ENCODE measurements at regions not wholly inside any gene's neighbourhood (a gene's known extent, or its start where the extent isn't known, plus 50 kb on each side); places are given as distances from the start of the nearest gene placed in this dataset.

DNA sequence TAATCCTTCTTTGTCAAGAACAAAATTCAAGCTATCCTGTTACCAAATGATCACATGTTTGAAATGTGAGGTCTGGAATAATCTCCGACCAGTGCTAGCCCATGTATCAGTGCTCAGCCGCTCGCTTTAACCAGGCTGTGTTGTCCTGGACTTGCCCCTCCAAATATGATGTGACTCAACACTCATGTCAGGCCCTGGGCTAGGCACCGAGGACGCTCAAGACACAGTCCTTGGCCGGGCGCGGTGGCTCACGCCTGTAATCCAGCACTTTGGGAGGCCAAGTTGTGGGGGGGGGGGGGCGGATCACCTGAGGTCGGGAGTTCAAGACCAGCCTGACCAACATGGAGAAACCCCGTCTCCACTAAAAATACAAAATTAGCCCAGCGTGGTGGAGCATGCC is 54.1 kb upstream of the WNT7B start:
- no TSS peak for BruUV-seq (replicated peaks)
- peaks cover 18% of the 10 kb centered on the region for H3K27me3 ChIP-seq (ENCODE audit: insufficient read depth, low read depth)
- no peak overlapping the region for H3K4me2 ChIP-seq
- peaks cover 15% of the 10 kb centered on the region for H3F3A ChIP-seq (ENCODE audit: insufficient read depth, low read depth)
- no peaks in the 10 kb centered on the region for H3K79me2 ChIP-seq (ENCODE audit: low read depth)
- ChIA-PET POLR2A (ENCODE audit: unreplicated experiment) (interaction anchor here (0.6 kb wide), 1 partner anchor 16 kb away, joined by 5 read pairs; no protein-coding TSS in a partner anchor), CTCF (no interaction called here)
- no peak overlapping the region for H2AFZ ChIP-seq
- DNase-seq = no peak
- H3K4me3 ChIP-seq = no peak overlapping the region
- H3K4me1 ChIP-seq (replicated peaks; ENCODE audit: insufficient read depth) = peaks cover 16% of the 10 kb centered on the region; the same call in 1 of the 2 replicates
- H3K9me3 ChIP-seq (ENCODE audit: insufficient read depth, low read depth) = no peaks in the 10 kb centered on the region
- no peak for TF ChIP-seq EZH2 (IDR thresholded peaks at IDR 0.05; ENCODE audit: low read depth)
- TF ChIP-seq, protein P1, sequence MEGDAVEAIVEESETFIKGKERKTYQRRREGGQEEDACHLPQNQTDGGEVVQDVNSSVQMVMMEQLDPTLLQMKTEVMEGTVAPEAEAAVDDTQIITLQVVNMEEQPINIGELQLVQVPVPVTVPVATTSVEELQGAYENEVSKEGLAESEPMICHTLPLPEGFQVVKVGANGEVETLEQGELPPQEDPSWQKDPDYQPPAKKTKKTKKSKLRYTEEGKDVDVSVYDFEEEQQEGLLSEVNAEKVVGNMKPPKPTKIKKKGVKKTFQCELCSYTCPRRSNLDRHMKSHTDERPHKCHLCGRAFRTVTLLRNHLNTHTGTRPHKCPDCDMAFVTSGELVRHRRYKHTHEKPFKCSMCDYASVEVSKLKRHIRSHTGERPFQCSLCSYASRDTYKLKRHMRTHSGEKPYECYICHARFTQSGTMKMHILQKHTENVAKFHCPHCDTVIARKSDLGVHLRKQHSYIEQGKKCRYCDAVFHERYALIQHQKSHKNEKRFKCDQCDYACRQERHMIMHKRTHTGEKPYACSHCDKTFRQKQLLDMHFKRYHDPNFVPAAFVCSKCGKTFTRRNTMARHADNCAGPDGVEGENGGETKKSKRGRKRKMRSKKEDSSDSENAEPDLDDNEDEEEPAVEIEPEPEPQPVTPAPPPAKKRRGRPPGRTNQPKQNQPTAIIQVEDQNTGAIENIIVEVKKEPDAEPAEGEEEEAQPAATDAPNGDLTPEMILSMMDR (conservative IDR thresholded peaks at IDR 0.05) = no peak
- H3K9me2 ChIP-seq (ENCODE audit: insufficient read depth) = no peaks in the 10 kb centered on the region
- no peak overlapping the region for H3K27ac ChIP-seq
- intact Hi-C loops (cut with micrococcal nuclease; ENCODE audit: unreplicated experiment) = no loop called here
- H3K36me3 ChIP-seq (ENCODE audit: low read depth) = no peaks in the 10 kb centered on the region
- H4K20me1 ChIP-seq (ENCODE audit: insufficient read depth) = no peaks in the 10 kb centered on the region

DNA sequence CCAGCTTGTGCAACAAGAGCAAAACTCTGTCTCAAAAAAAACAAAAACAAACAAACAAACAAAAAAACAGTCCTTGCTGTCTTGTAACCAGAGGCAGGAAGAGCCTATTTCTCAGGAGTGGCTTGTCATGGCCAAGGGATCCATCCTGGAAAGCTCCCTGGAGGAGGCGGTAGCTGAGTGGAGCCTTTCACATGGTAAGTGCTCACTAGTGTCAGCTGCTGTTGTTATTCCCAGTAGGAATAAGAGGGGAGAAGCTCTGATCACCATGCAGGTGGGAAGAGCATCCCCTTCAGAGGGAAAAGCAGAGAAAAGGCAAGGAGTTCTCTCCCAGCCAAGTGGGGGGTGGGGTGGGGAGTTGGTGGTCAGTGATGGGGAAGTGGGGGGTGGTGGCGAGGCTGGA is 54.6 kb upstream of the WNT7B start:
- no peak overlapping the region for H3K4me2 ChIP-seq
- peaks cover 5% of the 10 kb centered on the region; the same call in 1 of the 2 replicates for H3K79me2 ChIP-seq (ENCODE audit: low read depth)
- no peak overlapping the region for H2AFZ ChIP-seq
- intact Hi-C loops (cut with micrococcal nuclease; ENCODE audit: unreplicated experiment) = no loop called here
- no peak for DNase-seq
- peaks cover 19% of the 10 kb centered on the region for H3F3A ChIP-seq (ENCODE audit: insufficient read depth, low read depth)
- CTCF ChIA-PET = no interaction called here
- no peaks in the 10 kb centered on the region for H3K36me3 ChIP-seq (ENCODE audit: low read depth)
- TF ChIP-seq, protein P1 (conservative IDR thresholded peaks at IDR 0.05) = no peak
- no peak for TF ChIP-seq EZH2 (IDR thresholded peaks at IDR 0.05; ENCODE audit: low read depth)
- no peaks in the 10 kb centered on the region for H3K9me2 ChIP-seq (ENCODE audit: insufficient read depth)
- peaks cover 13% of the 10 kb centered on the region for H3K27me3 ChIP-seq (ENCODE audit: insufficient read depth, low read depth)
- no peaks in the 10 kb centered on the region for H4K20me1 ChIP-seq (ENCODE audit: insufficient read depth)
- POLR2A ChIA-PET (ENCODE audit: unreplicated experiment) = no interaction called here
- H3K9me3 ChIP-seq (ENCODE audit: insufficient read depth, low read depth) = no peaks in the 10 kb centered on the region
- BruUV-seq (replicated peaks) = no TSS peak
- H3K4me3 ChIP-seq = no peak overlapping the region
- H3K4me1 ChIP-seq (replicated peaks; ENCODE audit: insufficient read depth) = peaks cover 16% of the 10 kb centered on the region; the same call in 1 of the 2 replicates
- no peak overlapping the region for H3K27ac ChIP-seq

DNA sequence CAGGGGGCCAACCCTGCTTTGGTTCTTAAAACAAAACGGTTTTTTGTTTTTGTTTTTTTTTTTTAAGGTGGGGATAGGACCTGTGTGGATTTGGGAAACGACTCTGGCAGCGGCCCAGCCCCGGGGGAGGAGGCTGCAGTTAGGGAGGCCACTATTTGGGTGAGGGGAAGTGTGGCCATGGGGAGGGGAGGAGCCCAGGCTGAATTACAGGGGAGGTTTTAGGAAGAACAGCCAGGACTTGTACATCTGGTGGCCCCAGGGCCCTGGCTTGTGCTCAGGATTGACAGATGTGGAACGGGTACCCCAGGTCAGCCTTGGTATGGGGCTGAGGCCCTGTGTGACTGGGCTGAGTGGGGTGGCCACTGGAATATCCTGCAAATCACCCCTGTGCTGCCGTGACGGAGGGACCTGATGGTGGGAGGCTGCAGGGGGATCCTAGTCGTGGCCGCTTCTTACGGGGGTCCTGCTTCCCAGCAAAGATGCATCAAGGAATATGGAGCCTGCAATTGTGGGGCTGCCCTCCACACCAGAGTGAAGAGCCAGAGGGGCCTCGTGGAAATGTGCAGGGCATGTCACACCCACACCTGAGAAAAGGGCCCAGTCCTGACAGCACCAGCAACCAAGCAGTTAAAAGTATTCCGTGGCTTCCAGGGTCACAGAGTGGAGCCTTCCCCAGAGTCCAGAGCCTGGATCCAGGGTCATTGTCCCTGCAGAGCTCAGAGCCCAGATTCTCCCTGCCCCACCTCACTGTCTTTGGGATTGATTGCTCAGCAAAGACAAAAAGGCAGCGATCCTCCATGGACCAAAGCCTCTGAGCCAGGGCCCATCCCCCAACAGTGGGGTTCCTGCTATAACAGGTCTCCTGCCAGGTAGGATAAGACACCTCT is 55.2 kb upstream of the WNT7B start:
- Histone ChIP-seq H3K36me3 (ENCODE audit: low read depth) (no peaks in the 10 kb centered on the region), H3K4me2 (no peak overlapping the region), H3K9me2 (ENCODE audit: insufficient read depth) (no peaks in the 10 kb centered on the region), H3K27ac (no peak overlapping the region), H3K79me2 (ENCODE audit: low read depth) (peaks cover 5% of the 10 kb centered on the region; the same call in 1 of the 2 replicates), H3K9me3 (ENCODE audit: insufficient read depth, low read depth) (no peaks in the 10 kb centered on the region), H4K20me1 (ENCODE audit: insufficient read depth) (no peaks in the 10 kb centered on the region), H3K4me3 (no peak overlapping the region), H3F3A (ENCODE audit: insufficient read depth, low read depth) (peaks cover 24% of the 10 kb centered on the region), H2AFZ (no peak overlapping the region), H3K4me1 (replicated peaks; ENCODE audit: insufficient read depth) (peaks cover 13% of the 10 kb centered on the region), H3K27me3 (ENCODE audit: insufficient read depth, low read depth) (peaks cover 7% of the 10 kb centered on the region)
- BruUV-seq (replicated peaks) = no TSS peak
- intact Hi-C loops (cut with micrococcal nuclease; ENCODE audit: unreplicated experiment) = no loop called here
- ChIA-PET POLR2A (ENCODE audit: unreplicated experiment) (no interaction called here), CTCF (no interaction called here)
- no peak for TF ChIP-seq EZH2 (IDR thresholded peaks at IDR 0.05; ENCODE audit: low read depth)
- TF ChIP-seq, protein P1 (conservative IDR thresholded peaks at IDR 0.05) = no peak
- no peak for DNase-seq
